IMR-90 (cell line): ENCODE measurements at regions not wholly inside any gene's neighbourhood (a gene's known extent, or its start where the extent isn't known, plus 50 kb on each side); places are given as distances from the start of the nearest gene placed in this dataset.

Experiments
- ATAC-seq: fragments of 200-7000 bp; cut with Tn5 transposase; 2 replicates; pipeline ENCODE4 v1.9.1; 2020; ENCODE audit warnings: low read depth, mild to moderate bottlenecking, moderate library complexity
- BruUV-seq: library from RNA; stranded (reverse); fragments of 400-500 nt; replicated peaks from 2 replicates; lab custom pipeline; 2021; lab: Mats Ljungman, UMichigan
- CTCF ChIA-PET: fragments of 300-600 bp; formaldehyde crosslinking; extraction: SDS; loops from one replicate; lab custom pipeline; 2021; ENCODE audit warnings: antibody characterized with exemption; lab: Yijun Ruan, JAX
- POLR2A ChIA-PET: fragments of 300-600 bp; sonication (Branson Sonifier 250); formaldehyde crosslinking; loops from one replicate; lab custom pipeline; 2022; ENCODE audit warnings: antibody characterized with exemption; ENCODE audit not compliant: unreplicated experiment; lab: Charles Lee
- DNase-seq: peaks from one replicate; pipeline ENCODE4 v3.0.0; 2013
- H2AFZ ChIP-seq: replicated peaks from 2 replicates; pipeline ENCODE3; 2013; ENCODE audit warnings: low read length, mild to moderate bottlenecking; ENCODE audit not compliant: poor library complexity
- H2AK5ac ChIP-seq: 2 replicates; pipeline ENCODE4 v1.6.1; 2013; ENCODE audit warnings: low read depth, low read length, inconsistent platforms
- H2AK9ac ChIP-seq: replicated peaks from 2 replicates; pipeline ENCODE3; 2013; ENCODE audit warnings: mild to moderate bottlenecking, low read depth, low read length, moderate library complexity; ENCODE audit not compliant: poor library complexity
- H2BK120ac ChIP-seq: 2 replicates; pipeline ENCODE4 v1.6.1; 2013; ENCODE audit warnings: low read depth, low read length, inconsistent platforms
- H2BK15ac ChIP-seq: 3 replicates; pipeline ENCODE4 v1.6.1; 2013; ENCODE audit warnings: low read depth, low read length, inconsistent platforms
- H2BK20ac ChIP-seq: 2 replicates; pipeline ENCODE4 v1.6.1; 2013; ENCODE audit warnings: low read depth, mild to moderate bottlenecking, inconsistent platforms, low read length, moderate library complexity
- H2BK5ac ChIP-seq: 2 replicates; pipeline ENCODE4 v1.6.1; 2013; ENCODE audit warnings: mild to moderate bottlenecking, low read depth, low read length, inconsistent platforms; ENCODE audit not compliant: poor library complexity, severe bottlenecking
- H3K14ac ChIP-seq: replicated peaks from 2 replicates; pipeline ENCODE4 v1.6.1; 2013; ENCODE audit warnings: low read depth, low read length, inconsistent platforms
- H3K18ac ChIP-seq: 2 replicates; pipeline ENCODE4 v1.6.1; 2013; ENCODE audit warnings: low read depth, low read length, control low read depth
- H3K23ac ChIP-seq: 2 replicates; pipeline ENCODE4 v1.6.1; 2013; ENCODE audit warnings: low read depth, low read length, inconsistent platforms
- H3K27ac ChIP-seq: 2 replicates; pipeline ENCODE4 v1.5.1; 2013; ENCODE audit warnings: mild to moderate bottlenecking, control low read depth, low read length; ENCODE audit not compliant: insufficient read depth
- H3K27me3 ChIP-seq: 2 replicates; pipeline ENCODE4 v1.6.1; 2013; ENCODE audit warnings: low read length; ENCODE audit not compliant: control insufficient read depth, insufficient read depth
- H3K36me3 ChIP-seq: 2 replicates; pipeline ENCODE4 v1.6.1; 2013; ENCODE audit warnings: low read length, mixed read lengths; ENCODE audit not compliant: control insufficient read depth, insufficient read depth
- H3K4ac ChIP-seq: 2 replicates; pipeline ENCODE4 v1.6.1; 2013; ENCODE audit warnings: low read depth, low read length, inconsistent platforms
- H3K4me1 ChIP-seq: 2 replicates; pipeline ENCODE4 v1.6.1; 2013; ENCODE audit warnings: low read length, mixed read lengths; ENCODE audit not compliant: control insufficient read depth, insufficient read depth
- H3K4me2 ChIP-seq: 2 replicates; pipeline ENCODE4 v1.6.1; 2013; ENCODE audit warnings: low read depth, mild to moderate bottlenecking, control low read depth, low read length, moderate library complexity
- H3K4me3 ChIP-seq: 2 replicates; pipeline ENCODE4 v1.5.1; 2013; ENCODE audit warnings: low read depth, mild to moderate bottlenecking, control low read depth, low read length, moderate library complexity; ENCODE audit not compliant: insufficient read depth
- H3K56ac ChIP-seq: 2 replicates; pipeline ENCODE4 v1.6.1; 2013; ENCODE audit warnings: low read length, inconsistent platforms; ENCODE audit not compliant: insufficient read depth; ENCODE audit errors: extremely low read depth
- H3K79me1 ChIP-seq, 2 experiments: 2 replicates each; pipeline ENCODE4 v1.6.1; 2013; ENCODE audit warnings: low read length in 2 of 2, inconsistent platforms in 1 of 2, low read depth in 1 of 2
- H3K9ac ChIP-seq: 2 replicates; pipeline ENCODE4 v1.6.1; 2013; ENCODE audit warnings: low read depth, low read length, control low read depth
- H3K9me1 ChIP-seq: 2 replicates; pipeline ENCODE4 v1.6.1; 2013; ENCODE audit warnings: low read length, inconsistent platforms; ENCODE audit not compliant: insufficient read depth
- H3K9me3 ChIP-seq: 2 replicates; pipeline ENCODE4 v1.6.1; 2013; ENCODE audit warnings: low read length; ENCODE audit not compliant: control insufficient read depth, insufficient read depth
- H4K20me1 ChIP-seq: 2 replicates; pipeline ENCODE4 v1.6.1; 2013; ENCODE audit warnings: low read length, inconsistent platforms; ENCODE audit not compliant: insufficient read depth
- H4K5ac ChIP-seq: 2 replicates; pipeline ENCODE4 v1.6.1; 2013; ENCODE audit warnings: mild to moderate bottlenecking, low read depth, low read length, control low read depth
- H4K8ac ChIP-seq, 2 experiments: 2 replicates each; pipeline ENCODE4 v1.6.1; 2013; ENCODE audit warnings: low read depth in 2 of 2, low read length in 2 of 2, control low read depth in 1 of 2, inconsistent platforms in 1 of 2
- H4K91ac ChIP-seq: 2 replicates; pipeline ENCODE4 v1.6.1; 2013; ENCODE audit warnings: low read depth, low read length, inconsistent platforms; ENCODE audit not compliant: insufficient read depth
- MAZ ChIP-seq: IDR thresholded peaks from 2 replicates; pipeline ENCODE4 v1.6.1; 2012; ENCODE audit warnings: low read depth, mild to moderate bottlenecking, low read length, improper control_type of control experiment, moderate library complexity, borderline replicate concordance
- MXI1 ChIP-seq: IDR thresholded peaks from 2 replicates; pipeline ENCODE4 v1.6.1; 2012; ENCODE audit warnings: low read depth, mild to moderate bottlenecking, low read length, moderate library complexity, borderline replicate concordance
- NFE2L2 ChIP-seq: fragments of 150-350 bp; IDR thresholded peaks from 2 replicates; pipeline ENCODE4 v1.6.1; 2016; ENCODE audit warnings: low read depth, mild to moderate bottlenecking, low read length
- SMC3 ChIP-seq: fragments of 150-350 bp; IDR thresholded peaks from 2 replicates; pipeline ENCODE4 v1.6.1; 2016; ENCODE audit warnings: low read depth, mild to moderate bottlenecking, antibody characterized with exemption, low read length, moderate library complexity
- WGBS, 2 experiments: methylation state at CpG; one replicate each; pipeline versions ENCODE4 v1.1.5 to v1.1.7; 2013; ENCODE audit warnings: missing lambda C conversion rate in 2 of 2; ENCODE audit not compliant: insufficient read length in 1 of 2; ENCODE audit errors: extremely low coverage in 2 of 2; 5-methylcytosine and 5-hydroxymethylcytosine counted together
- dilution Hi-C: fragments of 300-500 bp; cut with HindIII; formaldehyde crosslinking; loops from one replicate; pipeline ENCODE4 v1.14.3; 2018; ENCODE audit warnings: low sequenced_read_pairs; ENCODE audit not compliant: unreplicated experiment
- in situ Hi-C: fragments of 300-500 bp; cut with MboI; formaldehyde crosslinking; loops from 3 replicates; pipeline ENCODE4 v1.14.3; 2019; ENCODE audit warnings: low sequenced_read_pairs, inconsistent platforms, mixed read lengths
- intact Hi-C: fragments of 100-400 bp; cut with micrococcal nuclease; formaldehyde crosslinking; loops from 2 replicates; pipeline ENCODE4 v1.10.0; 2022

DNA sequence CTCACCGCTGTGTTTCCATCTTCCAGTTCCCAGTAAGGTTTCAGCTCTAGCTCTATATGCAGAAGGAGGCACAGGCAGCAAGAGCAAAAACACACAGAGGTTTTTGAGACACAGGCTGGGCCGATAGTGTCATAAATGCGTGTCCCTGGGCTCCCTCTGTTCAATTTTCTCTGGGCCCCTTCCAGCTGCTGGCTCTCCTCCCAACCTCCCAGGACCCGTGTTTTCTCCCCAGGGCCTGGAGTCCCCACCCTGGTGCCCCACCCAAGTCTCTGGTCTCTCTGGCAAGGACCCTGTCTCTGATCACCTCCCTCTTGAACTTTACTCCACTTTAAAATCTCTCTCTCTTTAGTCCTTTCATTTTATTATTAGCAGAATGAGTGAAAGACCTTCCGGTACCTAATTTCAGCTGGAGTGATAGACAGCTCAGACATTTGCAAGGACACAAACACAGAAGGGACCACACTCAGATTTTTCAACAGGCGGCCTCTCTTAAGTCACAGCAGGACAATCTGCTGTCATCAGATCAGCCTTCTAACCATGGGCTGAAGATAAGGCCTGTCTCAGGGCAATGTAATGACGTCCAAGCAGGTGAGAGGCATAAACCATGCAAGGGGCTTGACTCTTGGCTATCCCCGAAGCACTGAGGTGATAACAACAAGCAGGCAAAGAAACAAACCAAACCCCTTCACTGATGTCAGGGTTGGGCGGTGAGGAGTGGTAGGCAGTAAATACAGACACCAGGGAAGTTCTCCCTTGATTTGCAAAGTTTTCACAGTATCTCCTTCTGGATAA is 190.0 kb upstream of the IRS2 start:
- in situ Hi-C loops: no loop called here
- no peak for TF ChIP-seq SMC3
- TF ChIP-seq MAZ: no peak
- TF ChIP-seq MXI1: no peak
- no peak for TF ChIP-seq NFE2L2
- Histone ChIP-seq H2AK9ac (no peak overlapping the region), H2BK20ac (no peak overlapping the region), H3K18ac (no peak overlapping the region), H3K36me3 (no peaks in the 10 kb centered on the region), H3K4ac (no peak overlapping the region), H3K4me3 (no peak overlapping the region), H4K20me1 (no peaks in the 10 kb centered on the region), H3K4me2 (no peak overlapping the region), H4K8ac (no peak overlapping the region), H3K9me1 (peaks cover 3% of the 10 kb centered on the region; the same call in 1 of the 2 replicates), H2BK15ac (no peak overlapping the region), H2AK5ac (no peak overlapping the region), H4K91ac (no peak overlapping the region), H3K23ac (no peak overlapping the region), H3K9me3 (no peaks in the 10 kb centered on the region), H3K14ac (no peak overlapping the region), H2AFZ (peak overlapping the region; percentile 65), H3K56ac (no peak overlapping the region), H3K27ac (no peak overlapping the region), H4K5ac (no peak overlapping the region), H2BK5ac (no peak overlapping the region), H3K9ac (no peak overlapping the region), H2BK120ac (no peak overlapping the region), H3K4me1 (no peaks in the 10 kb centered on the region), H3K27me3 (no peaks in the 10 kb centered on the region), H3K79me1 (no peaks in the 10 kb centered on the region)
- POLR2A ChIA-PET: no interaction called here
- ATAC-seq (no peak), DNase-seq (no peak)
- intact Hi-C loops: no loop called here
- WGBS, 2 experiments: 89% methylated on average over 3 of the region's 9 CpGs; no CpG with 5 or more reads in 1 of the 2 experiments
- CTCF ChIA-PET: no interaction called here
- dilution Hi-C loops: no loop called here
- BruUV-seq: no TSS peak
